CD4-positive, alpha-beta T cell (primary cell): ENCODE measurements at regions not wholly inside any gene's neighbourhood (a gene's known extent, or its start where the extent isn't known, plus 50 kb on each side); places are given as distances from the start of the nearest gene placed in this dataset.

Experiments used
- ATAC-seq: fragments of 200-7000 bp; cut with Tn5 transposase; one replicate; pipeline ENCODE4 v1.10.0; 2022; ENCODE audit warnings: mild to moderate bottlenecking; ENCODE audit not compliant: poor library complexity
- CTCF ChIA-PET: fragments of 350-600 bp; sonication (Branson Sonifier 250); formaldehyde crosslinking; loops from one replicate; lab custom pipeline; 2021; ENCODE audit warnings: antibody characterized with exemption, inconsistent platforms; lab: Charles Lee
- POLR2A ChIA-PET: fragments of 350-600 bp; sonication (Branson Sonifier 250); formaldehyde crosslinking; loops from one replicate; lab custom pipeline; 2021; ENCODE audit warnings: antibody characterized with exemption, inconsistent platforms; lab: Charles Lee
- DNase-seq, 14 experiments: peaks; one replicate each; pipeline ENCODE4 v3.0.0-alpha.2; 2013 to 2020; ENCODE audit warnings: mixed read lengths in 2 of 14
- H3K27ac ChIP-seq, 2 donors: one replicate each; pipeline versions ENCODE4 v1.5.1 to v1.7.0; 2013; ENCODE audit warnings: low read length in 2 of 2, low read depth in 1 of 2, mild to moderate bottlenecking in 1 of 2
- H3K27me3 ChIP-seq, 2 experiments: 1 replicate in 1 of 2; 2 replicates in 1 of 2; pipeline versions ENCODE4 v1.6.1 to v1.7.0; 2013; ENCODE audit warnings: low read length in 2 of 2, control low read depth in 1 of 2, mild to moderate bottlenecking in 1 of 2, moderate library complexity in 1 of 2; ENCODE audit not compliant: insufficient read depth in 2 of 2, control insufficient read depth in 1 of 2
- H3K36me3 ChIP-seq: one replicate; pipeline ENCODE4 v1.6.1; 2013; ENCODE audit warnings: low read length, control low read depth; ENCODE audit not compliant: insufficient read depth
- H3K4me1 ChIP-seq: one replicate; pipeline ENCODE4 v1.6.1; 2013; ENCODE audit warnings: low read length, control low read depth; ENCODE audit not compliant: insufficient read depth
- H3K4me3 ChIP-seq: one replicate; pipeline ENCODE4 v1.5.1; 2013; ENCODE audit warnings: mild to moderate bottlenecking, low read length, moderate library complexity
- H3K9me3 ChIP-seq, 2 experiments: 1 replicate in 1 of 2; 2 replicates in 1 of 2; pipeline versions ENCODE4 v1.6.1 to v1.7.0; 2013; ENCODE audit warnings: low read length in 2 of 2, mild to moderate bottlenecking in 2 of 2, control low read depth in 1 of 2, moderate library complexity in 1 of 2; ENCODE audit not compliant: control insufficient read depth in 1 of 2, insufficient read depth in 1 of 2
- H3K27ac Mint-ChIP-seq: one replicate; pipeline ENCODE4 v1.8.0; 2020; ENCODE audit warnings: mixed read lengths
- H3K27me3 Mint-ChIP-seq: one replicate; pipeline ENCODE4 v1.8.0; 2021; ENCODE audit warnings: mixed read lengths
- H3K36me3 Mint-ChIP-seq: one replicate; pipeline ENCODE4 v1.8.0; 2021; ENCODE audit warnings: low read depth, mixed read lengths
- H3K4me1 Mint-ChIP-seq: one replicate; pipeline ENCODE4 v1.8.0; 2021; ENCODE audit warnings: low read depth, mixed read lengths
- H3K4me3 Mint-ChIP-seq: one replicate; pipeline ENCODE4 v1.8.0; 2020; ENCODE audit warnings: mild to moderate bottlenecking, mixed read lengths
- H3K9me3 Mint-ChIP-seq: one replicate; pipeline ENCODE4 v1.8.0; 2020; ENCODE audit warnings: mixed read lengths
- intact Hi-C, 2 experiments: fragments of 100-400 bp; cut with DNase I in 1 of 2; cut with micrococcal nuclease in 1 of 2; formaldehyde crosslinking; loops; one replicate each; pipeline versions ENCODE4 v1.15.1 to v1.9.0; 2023 to 2025; cut with DNase I, micrococcal nuclease
- TF ChIP-seq, protein P1 (sequence below): fragments of 200-600 bp; IDR thresholded peaks from one replicate; pipeline ENCODE4 v1.8.0; 2022; ENCODE audit warnings: antibody characterized with exemption, mild to moderate bottlenecking

DNA sequence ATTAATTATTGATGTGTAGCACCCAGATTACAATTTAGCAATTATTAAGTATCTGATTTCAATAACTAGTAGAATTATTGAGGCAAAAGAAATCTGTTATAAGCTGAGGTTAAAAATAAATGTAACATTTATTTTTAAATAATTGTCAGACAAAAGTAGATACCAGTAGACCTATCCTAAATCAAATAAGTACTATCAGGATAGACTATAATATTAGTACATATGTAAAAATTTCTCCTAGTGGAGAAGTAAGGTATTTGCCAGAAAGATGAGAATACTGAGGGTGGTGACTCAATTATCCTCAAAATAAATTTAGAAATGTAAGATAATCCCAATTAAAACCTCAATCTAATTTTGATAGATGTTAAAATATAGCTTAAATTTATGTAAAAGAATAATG, 377.8 kb upstream of the CHRM3 start:
- H3K4me1 Mint-ChIP-seq: no peaks in the 10 kb centered on the region
- H3K27me3 Mint-ChIP-seq: no peaks in the 10 kb centered on the region
- no peak overlapping the region for H3K27ac Mint-ChIP-seq
- no peak overlapping the region for H3K4me3 Mint-ChIP-seq
- TF ChIP-seq, protein P1, sequence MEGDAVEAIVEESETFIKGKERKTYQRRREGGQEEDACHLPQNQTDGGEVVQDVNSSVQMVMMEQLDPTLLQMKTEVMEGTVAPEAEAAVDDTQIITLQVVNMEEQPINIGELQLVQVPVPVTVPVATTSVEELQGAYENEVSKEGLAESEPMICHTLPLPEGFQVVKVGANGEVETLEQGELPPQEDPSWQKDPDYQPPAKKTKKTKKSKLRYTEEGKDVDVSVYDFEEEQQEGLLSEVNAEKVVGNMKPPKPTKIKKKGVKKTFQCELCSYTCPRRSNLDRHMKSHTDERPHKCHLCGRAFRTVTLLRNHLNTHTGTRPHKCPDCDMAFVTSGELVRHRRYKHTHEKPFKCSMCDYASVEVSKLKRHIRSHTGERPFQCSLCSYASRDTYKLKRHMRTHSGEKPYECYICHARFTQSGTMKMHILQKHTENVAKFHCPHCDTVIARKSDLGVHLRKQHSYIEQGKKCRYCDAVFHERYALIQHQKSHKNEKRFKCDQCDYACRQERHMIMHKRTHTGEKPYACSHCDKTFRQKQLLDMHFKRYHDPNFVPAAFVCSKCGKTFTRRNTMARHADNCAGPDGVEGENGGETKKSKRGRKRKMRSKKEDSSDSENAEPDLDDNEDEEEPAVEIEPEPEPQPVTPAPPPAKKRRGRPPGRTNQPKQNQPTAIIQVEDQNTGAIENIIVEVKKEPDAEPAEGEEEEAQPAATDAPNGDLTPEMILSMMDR: no peak
- Histone ChIP-seq H3K27ac (no peak overlapping the region), H3K4me1 (no peaks in the 10 kb centered on the region), H3K36me3 (no peaks in the 10 kb centered on the region), H3K4me3 (no peak overlapping the region), H3K9me3 (peaks cover 0 to 6% of the 10 kb centered on the region in 2 experiments), H3K27me3 (no peaks in the 10 kb centered on the region)
- no peaks in the 10 kb centered on the region for H3K9me3 Mint-ChIP-seq
- ChIA-PET POLR2A (no interaction called here), CTCF (no interaction called here)
- DNase-seq (no peak), ATAC-seq (no peak)
- intact Hi-C loops: no loop called here
- no peaks in the 10 kb centered on the region for H3K36me3 Mint-ChIP-seq

DNA sequence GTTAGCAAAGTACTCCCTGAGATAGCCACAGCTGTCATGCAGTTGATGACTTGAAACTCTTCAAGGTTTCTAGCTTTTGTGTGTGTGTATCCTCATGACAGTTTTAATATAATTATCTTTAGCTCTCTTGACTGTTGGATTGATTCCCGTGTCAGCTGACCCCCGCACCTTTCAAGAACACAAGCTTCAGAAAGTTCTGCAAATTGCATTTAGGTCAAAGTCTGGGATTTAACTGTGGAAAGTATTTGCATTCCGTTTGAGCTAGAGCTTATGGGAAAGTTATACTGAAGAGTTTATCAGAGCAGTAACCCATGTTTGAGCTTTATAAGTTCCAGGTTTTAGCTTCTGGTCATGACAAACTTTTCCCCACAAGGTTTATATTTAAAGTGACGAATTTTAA, 380.1 kb upstream of the CHRM3 start:
- Mint-ChIP-seq H3K4me1 (no peaks in the 10 kb centered on the region), H3K27ac (no peak overlapping the region), H3K27me3 (no peaks in the 10 kb centered on the region), H3K4me3 (no peak overlapping the region), H3K9me3 (no peaks in the 10 kb centered on the region), H3K36me3 (no peaks in the 10 kb centered on the region)
- TF ChIP-seq, protein P1: no peak
- no peaks in the 10 kb centered on the region for H3K4me1 ChIP-seq
- DNase-seq: no peak
- intact Hi-C loops: no loop called here
- ChIA-PET CTCF (no interaction called here), POLR2A (no interaction called here)
- no peaks in the 10 kb centered on the region for H3K27me3 ChIP-seq
- ATAC-seq: no peak
- H3K36me3 ChIP-seq: no peaks in the 10 kb centered on the region
- peaks cover 0 to 4% of the 10 kb centered on the region in 2 experiments for H3K9me3 ChIP-seq
- H3K4me3 ChIP-seq: no peak overlapping the region
- H3K27ac ChIP-seq: no peak overlapping the region

DNA sequence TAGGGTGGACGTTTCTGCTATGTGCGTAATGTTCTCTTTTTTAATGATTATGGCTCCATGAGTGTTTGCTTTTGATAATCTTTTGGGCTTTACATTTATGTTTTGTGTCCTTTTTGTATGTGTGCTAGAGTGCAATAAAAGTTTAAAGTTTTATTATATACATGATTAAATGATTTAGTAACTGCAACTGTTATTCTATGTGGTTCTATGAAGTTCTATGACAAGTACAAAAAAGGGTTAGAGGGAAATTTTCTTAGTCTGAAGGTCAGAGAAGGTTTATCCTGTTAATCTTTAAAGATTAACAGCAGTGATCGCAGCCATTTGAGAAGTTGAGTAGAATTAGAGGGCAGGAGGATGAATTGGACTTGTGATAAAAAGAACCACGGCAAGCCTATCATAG, 386.4 kb upstream of the CHRM3 start:
- TF ChIP-seq, protein P1: no peak
- Histone ChIP-seq H3K4me1 (no peaks in the 10 kb centered on the region), H3K27ac (no peak overlapping the region), H3K36me3 (no peaks in the 10 kb centered on the region), H3K9me3 (peaks cover 0 to 15% of the 10 kb centered on the region in 2 experiments), H3K27me3 (no peaks in the 10 kb centered on the region), H3K4me3 (no peak overlapping the region)
- no peaks in the 10 kb centered on the region for H3K4me1 Mint-ChIP-seq
- ATAC-seq: no peak
- H3K9me3 Mint-ChIP-seq: no peaks in the 10 kb centered on the region
- no peak overlapping the region for H3K27ac Mint-ChIP-seq
- intact Hi-C loops: no loop called here
- POLR2A ChIA-PET: no interaction called here
- H3K27me3 Mint-ChIP-seq: no peaks in the 10 kb centered on the region
- no peak for DNase-seq
- H3K4me3 Mint-ChIP-seq: no peak overlapping the region
- CTCF ChIA-PET: no interaction called here
- no peaks in the 10 kb centered on the region for H3K36me3 Mint-ChIP-seq
